Subcutaneous abdominal adipose tissue (tissue), 5 donors: ENCODE measurements at regions not wholly inside any gene's neighbourhood (a gene's known extent, or its start where the extent isn't known, plus 50 kb on each side); places are given as distances from the start of the nearest gene placed in this dataset.

ENCODE experiments used
- H3K27ac ChIP-seq: one replicate; pipeline ENCODE4 v1.7.0; 2013; ENCODE audit warnings: low read depth, mild to moderate bottlenecking, inconsistent platforms, low read length, moderate library complexity
- H3K27me3 ChIP-seq, 5 donors: one replicate each; pipeline ENCODE4 v1.7.0; 2013; ENCODE audit warnings: low read length in 5 of 5, inconsistent platforms in 1 of 5; ENCODE audit not compliant: control insufficient read depth in 5 of 5, insufficient read depth in 4 of 5
- H3K36me3 ChIP-seq, 5 donors: one replicate each; pipeline ENCODE4 v1.7.0; 2013; ENCODE audit warnings: low read length in 5 of 5; ENCODE audit not compliant: control insufficient read depth in 5 of 5, insufficient read depth in 5 of 5
- H3K4me1 ChIP-seq, 5 donors: one replicate each; pipeline ENCODE4 v1.7.0; 2013; ENCODE audit warnings: low read length in 5 of 5, mild to moderate bottlenecking in 3 of 5, moderate library complexity in 1 of 5; ENCODE audit not compliant: control insufficient read depth in 5 of 5, insufficient read depth in 5 of 5
- H3K4me3 ChIP-seq, 5 donors: one replicate each; pipeline ENCODE4 v1.7.0; 2013; ENCODE audit warnings: low read length in 5 of 5, low read depth in 1 of 5
- H3K9ac ChIP-seq, 5 donors: one replicate each; pipeline ENCODE4 v1.7.0; 2013; ENCODE audit warnings: low read length in 5 of 5, mild to moderate bottlenecking in 4 of 5, moderate library complexity in 3 of 5
- H3K9me3 ChIP-seq, 5 donors: one replicate each; pipeline ENCODE4 v1.7.0; 2013; ENCODE audit warnings: low read length in 5 of 5; ENCODE audit not compliant: control insufficient read depth in 5 of 5
- donor health status: healthy.
- donor health status: healthy.
- donor health status: healthy.
- donor health status: healthy.
- donor health status: healthy.

DNA sequence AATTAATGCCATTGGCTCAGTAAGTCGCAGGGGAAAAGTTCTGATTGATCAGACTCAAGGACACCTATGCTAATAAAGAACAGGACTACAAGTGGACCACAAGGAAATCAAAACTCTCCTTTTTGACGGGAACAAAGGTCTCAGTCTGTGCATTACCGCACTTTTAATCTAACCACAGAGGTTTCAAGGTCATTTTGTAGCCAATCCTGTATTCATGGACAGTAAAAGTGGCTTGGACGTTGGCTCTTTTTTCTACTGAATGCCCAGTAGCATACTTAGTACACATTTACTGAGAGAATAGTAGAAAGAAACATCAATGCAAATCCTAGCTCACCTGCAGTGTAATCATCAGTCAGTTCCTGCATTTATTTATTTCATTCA lies 471.9 kb downstream of the PID1 start:
- Histone ChIP-seq H3K9ac (no peak overlapping the region), H3K9me3 (peaks cover 0 to 3% (median 0%) of the 10 kb centered on the region in 5 donors), H3K27me3 (no peaks in the 10 kb centered on the region), H3K4me3 (no peak overlapping the region), H3K27ac (no peak overlapping the region), H3K36me3 (no peaks in the 10 kb centered on the region), H3K4me1 (no peaks in the 10 kb centered on the region)

DNA sequence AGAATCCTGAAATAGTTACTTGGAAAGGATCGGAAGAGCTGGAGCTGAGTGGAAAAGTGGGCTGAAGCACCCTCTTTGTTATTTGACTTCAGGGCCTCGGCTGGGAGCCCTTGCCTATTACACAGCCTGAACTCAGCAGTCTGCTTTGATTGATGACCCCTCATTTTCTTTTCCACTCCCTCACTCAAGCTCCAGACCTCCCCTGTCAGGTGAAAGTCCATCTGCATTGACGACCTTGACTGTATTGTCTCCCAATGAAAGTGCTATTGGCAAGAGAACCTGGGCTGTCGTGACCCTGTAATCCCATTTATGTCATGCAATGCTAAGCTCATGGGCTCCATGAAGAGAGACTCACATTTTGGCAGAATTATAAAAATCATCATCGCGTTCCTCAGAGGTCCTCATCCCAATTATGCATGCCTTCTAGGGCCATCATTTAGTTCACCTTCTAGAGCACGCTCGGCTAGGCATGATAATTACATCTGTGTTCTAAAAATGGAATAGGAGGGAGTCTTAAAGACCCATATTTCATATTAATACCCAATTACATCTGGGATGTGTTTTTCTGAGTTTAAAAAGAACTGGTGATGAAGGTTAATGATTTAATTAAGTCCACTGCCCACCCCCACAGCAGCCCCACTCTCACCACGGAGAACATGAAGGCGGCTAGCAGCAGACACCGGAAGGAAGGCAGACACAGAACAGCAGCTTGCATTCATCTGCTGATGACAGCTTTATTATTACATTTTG lies 472.5 kb downstream of the PID1 start:
- Histone ChIP-seq H3K9me3 (peaks cover 0 to 3% (median 0%) of the 10 kb centered on the region in 5 donors), H3K27ac (no peak overlapping the region), H3K36me3 (no peaks in the 10 kb centered on the region), H3K9ac (no peak overlapping the region), H3K27me3 (no peaks in the 10 kb centered on the region), H3K4me1 (no peaks in the 10 kb centered on the region), H3K4me3 (no peak overlapping the region)

DNA sequence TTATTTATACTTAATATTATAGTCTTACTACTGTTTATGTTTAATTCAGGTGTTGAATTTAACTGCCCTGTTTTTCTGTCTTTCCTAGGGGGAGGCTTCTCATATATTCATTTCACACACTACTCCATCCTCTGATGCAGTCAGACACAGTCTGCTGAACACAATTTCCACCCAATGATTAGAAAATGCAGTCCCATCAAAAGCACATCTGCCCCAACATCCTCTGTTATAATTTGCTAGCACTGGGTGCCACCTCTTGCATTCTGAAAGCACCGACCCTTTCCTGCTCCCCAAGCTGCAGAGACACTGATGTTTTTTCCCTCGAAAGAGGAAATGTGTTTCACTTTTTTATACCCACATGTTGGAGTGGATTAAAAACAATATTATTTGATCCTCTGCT lies 474.7 kb downstream of the PID1 start:
- Histone ChIP-seq H3K36me3 (no peaks in the 10 kb centered on the region), H3K27me3 (no peaks in the 10 kb centered on the region), H3K9me3 (peaks cover 0 to 3% (median 0%) of the 10 kb centered on the region in 5 donors), H3K27ac (no peak overlapping the region), H3K9ac (no peak overlapping the region), H3K4me3 (no peak overlapping the region), H3K4me1 (no peaks in the 10 kb centered on the region)

DNA sequence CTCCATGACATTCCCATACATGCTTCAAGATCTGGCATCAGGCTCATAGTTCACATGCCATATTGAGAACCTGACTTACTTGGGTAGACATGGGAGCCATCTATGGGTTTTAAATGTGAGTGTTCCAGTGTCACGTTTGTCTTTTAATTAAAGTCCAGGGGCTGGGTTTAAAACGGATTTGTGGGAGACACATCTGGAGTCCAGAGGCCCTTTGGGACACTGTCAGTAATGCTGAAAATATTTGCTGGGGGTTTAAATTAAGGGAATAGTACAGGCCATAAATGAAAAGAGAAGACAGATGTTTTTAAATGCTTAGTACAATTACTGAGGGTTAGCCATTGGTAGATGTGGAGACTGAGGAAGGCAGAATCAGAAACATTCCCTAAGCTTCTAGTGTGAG lies 478.0 kb downstream of the PID1 start:
- Histone ChIP-seq H3K36me3 (no peaks in the 10 kb centered on the region), H3K27ac (no peak overlapping the region), H3K9ac (no peak overlapping the region), H3K9me3 (no peaks in the 10 kb centered on the region), H3K27me3 (no peaks in the 10 kb centered on the region), H3K4me1 (no peaks in the 10 kb centered on the region), H3K4me3 (no peak overlapping the region)

DNA sequence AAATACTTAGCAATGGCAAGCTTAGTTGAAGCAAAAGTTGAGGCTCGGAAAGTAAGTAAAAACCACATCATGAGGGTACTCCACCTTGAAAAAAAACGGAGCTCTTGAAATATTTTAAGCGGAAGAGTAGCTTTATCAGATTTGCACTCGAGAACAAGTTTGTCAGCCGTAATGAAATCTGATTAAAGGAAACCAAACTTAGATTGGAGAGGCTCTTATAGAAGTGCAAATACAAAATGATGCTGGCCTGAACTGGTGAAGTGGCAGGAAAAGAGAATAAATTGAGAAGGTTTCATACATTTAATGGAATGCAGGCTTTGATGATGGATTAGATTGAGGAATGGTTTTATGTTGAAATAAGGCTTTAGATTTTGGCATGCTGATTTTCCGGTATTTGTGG lies 484.2 kb downstream of the PID1 start:
- Histone ChIP-seq H3K36me3 (no peaks in the 10 kb centered on the region), H3K27me3 (no peaks in the 10 kb centered on the region), H3K4me1 (no peaks in the 10 kb centered on the region), H3K9me3 (peaks cover 0 to 4% (median 0%) of the 10 kb centered on the region in 5 donors), H3K9ac (no peak overlapping the region), H3K4me3 (no peak overlapping the region), H3K27ac (no peak overlapping the region)

DNA sequence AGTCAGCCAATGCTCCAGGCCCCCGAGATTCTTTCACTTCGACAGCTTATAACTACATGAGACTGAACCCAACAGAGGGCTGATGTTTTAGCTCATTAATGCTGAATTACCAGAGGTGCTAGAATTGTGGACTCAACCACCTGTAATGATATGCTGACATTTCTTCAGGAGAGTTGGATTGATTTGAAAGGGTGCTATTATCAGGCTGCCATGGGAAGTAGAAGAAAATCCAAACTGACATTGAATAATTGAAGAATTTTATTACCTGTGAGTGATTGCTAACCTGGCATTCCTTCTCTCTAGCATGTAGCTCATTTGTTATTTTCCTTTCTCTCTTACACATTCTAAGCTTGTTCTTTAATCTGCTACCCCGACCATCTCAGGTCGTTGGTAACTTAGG lies 488.8 kb downstream of the PID1 start:
- H3K4me1 ChIP-seq, result no peaks in the 10 kb centered on the region
- H3K9me3 ChIP-seq, result peaks cover 0 to 4% (median 0%) of the 10 kb centered on the region in 5 donors
- no peak overlapping the region for H3K9ac ChIP-seq
- H3K36me3 ChIP-seq, result no peaks in the 10 kb centered on the region
- H3K4me3 ChIP-seq, result no peak overlapping the region
- no peaks in the 10 kb centered on the region for H3K27me3 ChIP-seq
- no peak overlapping the region for H3K27ac ChIP-seq

DNA sequence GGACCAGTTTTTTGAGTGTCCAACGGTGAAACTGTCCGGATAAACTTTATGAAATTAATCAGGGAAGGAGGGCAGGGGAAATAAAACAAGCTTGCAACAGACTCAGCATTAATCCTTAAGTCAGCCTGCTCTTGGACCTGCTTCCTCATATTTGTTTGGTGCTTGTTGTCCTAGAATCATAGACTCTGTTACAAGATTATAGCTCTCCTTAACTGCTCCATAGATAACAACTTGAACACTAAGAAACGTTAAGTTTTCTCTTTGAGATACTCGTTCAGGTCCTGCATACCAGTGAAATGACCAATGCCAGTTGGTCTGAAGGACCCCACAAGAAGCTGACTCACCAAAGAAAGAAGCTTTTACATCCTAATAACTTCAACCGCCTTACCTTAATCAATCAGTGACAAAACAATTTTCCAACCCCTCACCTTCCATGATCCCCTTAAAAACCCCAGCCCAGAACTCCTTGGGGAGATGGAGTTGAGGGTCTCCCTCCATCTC lies 493.2 kb downstream of the PID1 start:
- H3K4me3 ChIP-seq, result no peak overlapping the region

DNA sequence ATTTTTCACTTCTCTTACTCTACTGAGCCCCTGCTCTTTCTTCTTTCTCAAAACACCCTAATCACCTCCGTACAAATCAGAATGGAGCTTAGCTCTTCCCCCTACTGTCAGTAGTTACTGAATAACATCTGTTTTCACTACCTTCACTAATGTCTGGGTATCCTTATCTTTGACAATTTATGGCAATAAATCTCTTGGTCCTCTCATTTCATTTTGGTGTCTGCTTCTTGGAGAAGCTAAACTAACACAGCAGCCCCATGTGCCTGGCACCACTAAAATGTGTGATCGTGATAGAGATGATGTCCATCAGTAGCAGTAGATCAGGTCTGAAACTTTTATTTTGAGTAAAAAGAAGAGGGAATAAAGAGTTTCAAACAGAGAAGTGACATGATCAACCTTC lies 496.5 kb downstream of the PID1 start:
- H3K9ac ChIP-seq, result no peak overlapping the region
- no peak overlapping the region for H3K4me3 ChIP-seq
- H3K27me3 ChIP-seq, result no peaks in the 10 kb centered on the region
- peaks cover 0 to 11% (median 0%) of the 10 kb centered on the region in 5 donors for H3K4me1 ChIP-seq
- H3K36me3 ChIP-seq, result no peaks in the 10 kb centered on the region
- no peak overlapping the region for H3K27ac ChIP-seq
- peaks cover 0 to 3% (median 0%) of the 10 kb centered on the region in 5 donors for H3K9me3 ChIP-seq

More for the DNA sequence above, 493.2 kb downstream of the PID1 start:
- Histone ChIP-seq H3K36me3 (no peaks in the 10 kb centered on the region), H3K27me3 (no peaks in the 10 kb centered on the region), H3K9ac (no peak overlapping the region), H3K9me3 (peaks cover 0 to 3% (median 0%) of the 10 kb centered on the region in 5 donors), H3K27ac (no peak overlapping the region), H3K4me1 (no peaks in the 10 kb centered on the region)

DNA sequence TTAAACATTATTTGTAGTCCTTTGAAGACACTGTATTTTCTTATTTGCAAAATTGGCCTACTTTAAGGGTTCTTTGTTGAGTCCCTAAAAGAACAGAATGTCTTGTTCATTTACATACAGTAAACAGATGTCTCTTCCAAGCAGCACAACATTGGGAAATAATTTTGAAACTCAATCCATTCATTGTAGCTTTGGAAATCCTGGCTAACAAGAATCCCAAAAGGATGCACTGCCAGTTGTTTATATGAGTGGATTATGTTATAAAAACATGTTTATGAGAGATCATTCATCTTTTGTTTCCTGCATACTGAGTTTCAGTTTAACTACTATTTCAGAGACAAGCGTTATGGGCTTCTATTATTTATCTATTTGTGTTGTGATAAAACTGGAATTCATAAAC lies 499.3 kb downstream of the PID1 start:
- H3K4me1 ChIP-seq, result peaks cover 0 to 19% (median 0%) of the 10 kb centered on the region in 5 donors
- peak overlapping the region; percentile 28 for H3K27ac ChIP-seq
- no peaks in the 10 kb centered on the region for H3K36me3 ChIP-seq
- H3K9ac ChIP-seq, result no peak overlapping the region
- no peaks in the 10 kb centered on the region for H3K27me3 ChIP-seq
- no peak overlapping the region for H3K4me3 ChIP-seq
- peaks cover 0 to 3% (median 0%) of the 10 kb centered on the region in 5 donors for H3K9me3 ChIP-seq

DNA sequence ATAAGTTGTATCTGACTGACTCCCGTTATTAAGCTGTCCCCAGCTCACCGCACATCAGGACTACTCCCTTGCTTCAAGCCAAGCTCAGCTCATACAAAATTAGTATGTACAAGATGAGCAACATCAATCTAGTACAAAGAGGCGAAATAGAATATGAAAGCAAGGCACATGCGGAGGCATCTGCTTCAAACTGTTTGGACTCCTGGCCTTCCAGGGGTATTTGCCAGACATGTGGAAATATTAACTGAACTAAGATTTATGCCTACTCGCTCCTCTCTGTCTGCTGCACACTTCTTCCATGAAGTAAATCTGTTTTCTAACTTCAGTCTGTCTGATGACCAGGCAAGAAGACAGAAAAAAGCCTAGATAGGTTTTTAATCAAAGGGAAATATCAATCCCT lies 499.8 kb downstream of the PID1 start:
- Histone ChIP-seq H3K9me3 (peaks cover 0 to 3% (median 0%) of the 10 kb centered on the region in 5 donors), H3K36me3 (no peaks in the 10 kb centered on the region), H3K4me1 (peaks cover 0 to 19% (median 0%) of the 10 kb centered on the region in 5 donors), H3K27me3 (no peaks in the 10 kb centered on the region), H3K27ac (no peak overlapping the region), H3K9ac (peak overlapping the region in 1 of 5 donors; percentile 42), H3K4me3 (no peak overlapping the region)
